GM12872 (cell line): ENCODE measurements at regions not wholly inside any gene's neighbourhood (a gene's known extent, or its start where the extent isn't known, plus 50 kb on each side); places are given as distances from the start of the nearest gene placed in this dataset.

Experiments
- CTCF ChIP-seq: IDR thresholded peaks from 3 replicates; pipeline ENCODE4 v1.5.1; 2011; ENCODE audit warnings: low read depth, mild to moderate bottlenecking, low read length, moderate library complexity; ENCODE audit not compliant: insufficient read depth

- no peak for TF ChIP-seq CTCF
Measured at GRCh38 chr4:100340512-100341485, 150.5 kb upstream of the DDIT4L start.

DNA sequence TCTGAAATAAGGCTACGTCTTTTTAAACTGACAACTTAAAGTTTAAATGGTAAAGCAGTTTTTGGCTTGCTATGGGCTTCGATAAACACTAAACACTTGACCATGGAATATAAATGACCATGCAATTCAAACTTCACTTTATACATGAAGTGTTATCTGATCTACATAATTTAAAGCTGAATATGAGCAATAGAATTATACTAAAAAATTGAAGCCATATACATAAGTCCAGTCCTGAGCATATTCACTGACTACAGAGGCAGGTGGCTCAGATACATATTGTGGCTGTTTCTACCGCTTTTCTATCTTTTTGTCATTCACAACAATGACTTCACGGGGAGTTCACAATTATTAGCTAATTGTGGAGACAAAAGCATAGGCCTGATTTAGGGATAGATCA, 149.6 kb upstream of the DDIT4L start:
- TF ChIP-seq CTCF: no peak

- no peak for TF ChIP-seq CTCF
Measured at GRCh38 chr4:100317032-100317864, 127.0 kb upstream of the DDIT4L start.

DNA sequence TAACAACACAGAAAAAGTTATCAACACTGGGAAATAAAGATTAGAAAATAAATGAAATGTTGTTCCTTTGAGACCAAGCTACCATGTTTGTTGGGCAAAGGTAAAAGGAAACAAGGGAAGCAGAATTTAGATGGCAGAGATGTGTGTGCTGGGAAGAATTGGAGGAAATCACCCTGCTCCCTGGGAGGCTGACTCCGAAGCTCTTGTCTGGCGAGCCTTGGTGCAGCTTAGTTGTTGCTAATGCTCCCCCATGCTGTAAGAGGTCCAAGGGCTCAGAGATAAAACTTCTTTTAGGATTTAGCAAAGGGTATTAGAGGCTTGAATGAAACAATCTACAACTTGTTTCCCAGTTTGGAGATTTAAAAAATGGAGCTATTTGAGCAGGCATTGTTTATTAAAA, 123.8 kb upstream of the DDIT4L start:
- no peak for TF ChIP-seq CTCF

- TF ChIP-seq CTCF: no peak
Measured at GRCh38 chr4:100312615-100313350, 122.5 kb upstream of the DDIT4L start.

DNA sequence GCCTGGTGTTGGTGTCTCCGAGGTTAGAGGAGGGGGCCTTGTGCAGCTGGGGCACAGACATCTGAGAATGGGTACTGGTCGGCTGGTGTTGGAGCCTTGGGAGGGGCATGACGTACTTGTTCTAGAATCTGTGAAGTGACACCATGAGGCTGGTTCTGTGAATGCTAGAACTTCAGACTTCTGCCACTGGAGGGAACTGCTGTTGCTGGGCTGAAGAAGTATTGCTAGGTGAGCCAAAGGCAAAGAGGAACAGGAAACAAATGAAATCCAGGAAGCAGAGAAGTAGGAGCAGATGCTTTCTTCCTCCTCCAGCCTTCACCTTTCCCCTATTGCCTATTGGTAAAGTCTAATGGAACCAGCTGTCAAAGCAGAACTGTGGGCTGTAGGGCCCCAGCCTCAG, 120.9 kb upstream of the DDIT4L start:
- TF ChIP-seq CTCF: 0 out of 3 replicates have a peak, but pooled peaks have one; percentile 13
